GM12865 (cell line): ENCODE measurements at regions not wholly inside any gene's neighbourhood (a gene's known extent, or its start where the extent isn't known, plus 50 kb on each side); places are given as distances from the start of the nearest gene placed in this dataset.

ENCODE experiments used
- DNase-seq: peaks from one replicate; pipeline ENCODE4 v3.0.0; 2010; ENCODE audit warnings: low read depth
- H3K4me3 ChIP-seq: 2 replicates; pipeline ENCODE4 v1.5.1; 2011; ENCODE audit warnings: mild to moderate bottlenecking, low read depth, low read length, control low read depth
- CTCF ChIP-seq: IDR thresholded peaks from 2 replicates; pipeline ENCODE4 v1.5.1; 2011; ENCODE audit warnings: low read length, control low read depth, low read depth, inconsistent platforms; ENCODE audit not compliant: insufficient read depth; ENCODE audit errors: missing control alignments

- DNase-seq = no peak
- no peak overlapping the region for H3K4me3 ChIP-seq
- TF ChIP-seq CTCF = no peak
These were observed 238.2 kb downstream of the RBFOX3 start for GRCh38 chr17:79372470-79373238.

DNA sequence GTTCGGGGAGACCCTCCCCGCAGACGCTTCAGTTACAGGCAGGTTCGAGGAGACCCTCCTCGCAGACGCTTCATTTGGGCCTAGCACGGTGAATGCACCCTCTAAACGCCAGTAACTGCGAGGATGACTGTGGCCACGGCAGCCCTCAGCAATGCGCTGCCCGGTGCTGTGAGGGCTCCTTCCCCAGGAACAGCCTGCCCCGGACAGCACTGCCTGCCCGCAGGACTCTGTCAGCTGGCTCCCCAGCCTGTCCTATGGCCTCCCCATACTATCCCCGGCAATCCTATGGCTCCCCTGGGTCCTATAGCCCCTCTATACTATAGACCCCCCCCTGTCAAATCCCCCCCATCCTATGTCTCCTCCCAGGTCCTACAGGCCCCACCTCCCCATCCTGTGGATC, 238.9 kb downstream of the RBFOX3 start:
- no peak overlapping the region for H3K4me3 ChIP-seq
- DNase-seq = no peak
- no peak for TF ChIP-seq CTCF

DNA sequence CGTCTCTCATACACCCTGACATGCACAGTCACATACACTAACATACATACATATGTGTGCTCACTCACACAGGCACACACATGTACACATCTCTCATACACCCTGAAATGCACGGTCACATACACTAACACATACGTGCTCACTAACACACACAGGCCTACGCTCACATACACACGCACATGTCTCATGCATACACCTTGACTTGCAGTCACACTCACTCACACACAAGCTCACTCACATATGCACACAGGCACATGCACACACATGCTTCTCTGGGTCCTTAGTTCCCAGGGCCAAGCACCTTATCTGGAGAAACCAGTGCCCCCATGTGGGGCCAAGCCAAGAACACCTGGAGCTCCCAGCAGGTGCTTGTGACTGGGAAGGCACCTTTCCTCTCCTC, 240.3 kb downstream of the RBFOX3 start:
- DNase-seq = no peak
- no peak overlapping the region for H3K4me3 ChIP-seq
- TF ChIP-seq CTCF = no peak

- TF ChIP-seq CTCF = no peak
- DNase-seq = no peak
- H3K4me3 ChIP-seq = no peak overlapping the region
These were observed 240.7 kb downstream of the RBFOX3 start for GRCh38 chr17:79370126-79370525.

- H3K4me3 ChIP-seq = no peak overlapping the region
- no peak for DNase-seq
- TF ChIP-seq CTCF = no peak
These were observed 241.3 kb downstream of the RBFOX3 start for GRCh38 chr17:79369532-79369931.

DNA sequence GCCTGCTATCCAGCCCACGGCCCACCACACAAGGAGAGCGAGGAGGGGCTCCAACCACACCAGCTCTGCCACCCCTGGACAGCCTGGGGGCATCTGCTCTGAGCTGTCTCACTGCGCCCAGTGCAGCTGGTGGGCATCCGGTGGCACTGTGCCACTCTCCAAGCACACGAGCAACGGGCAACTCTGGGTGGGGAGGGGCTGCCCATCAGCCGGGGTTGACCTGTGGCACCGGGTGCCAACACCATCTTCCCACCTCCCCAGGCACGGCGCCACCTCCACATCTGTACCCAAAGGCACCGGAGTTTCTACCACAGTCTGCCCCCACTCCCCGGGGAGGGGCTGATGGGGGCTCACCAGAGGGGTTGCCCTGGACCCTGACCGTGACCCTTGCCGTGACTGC, 241.8 kb downstream of the RBFOX3 start:
- no peak for DNase-seq
- TF ChIP-seq CTCF = no peak
- H3K4me3 ChIP-seq = no peak overlapping the region

DNA sequence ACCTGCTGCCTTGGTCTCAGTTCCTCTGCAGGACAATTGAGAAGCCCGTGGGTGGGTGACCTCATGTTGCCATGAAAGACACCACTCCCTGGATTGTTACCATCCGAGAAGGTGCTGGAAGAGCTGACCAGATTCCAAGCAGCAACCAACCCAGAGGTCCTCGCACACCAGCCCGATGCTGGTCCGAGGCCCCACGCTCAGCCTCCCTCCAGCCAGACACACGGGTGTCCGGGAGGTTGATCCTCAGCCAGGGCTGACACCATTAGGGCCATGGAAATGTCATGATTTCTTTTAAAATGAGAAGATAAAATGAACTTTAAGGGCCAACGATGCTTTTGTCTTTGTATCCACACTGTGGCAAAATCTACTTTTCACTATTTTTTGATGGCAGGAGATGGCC, 242.3 kb downstream of the RBFOX3 start:
- DNase-seq = no peak
- H3K4me3 ChIP-seq = no peak overlapping the region
- TF ChIP-seq CTCF = no peak
